Astrocyte (in vitro differentiated cells and primary cell): ENCODE measurements at regions not wholly inside any gene's neighbourhood (a gene's known extent, or its start where the extent isn't known, plus 50 kb on each side); places are given as distances from the start of the nearest gene placed in this dataset.
"Not testable (repeated sequence)": the region's sequence is repeated elsewhere in the genome, so short reads cannot be mapped to it uniquely, and the experiment has no call there.

Experiments used
- EZH2 ChIP-seq: IDR thresholded peaks from 2 replicates; pipeline ENCODE4 v1.6.1; 2012; ENCODE audit warnings: mild to moderate bottlenecking, low read length, inconsistent platforms; ENCODE audit not compliant: insufficient read depth
- TF ChIP-seq, protein P1 (sequence below): IDR thresholded peaks from 2 replicates; pipeline ENCODE4 v1.5.1; 2011; ENCODE audit warnings: low read depth, mild to moderate bottlenecking, inconsistent platforms, low read length, moderate library complexity; ENCODE audit not compliant: insufficient read depth

DNA sequence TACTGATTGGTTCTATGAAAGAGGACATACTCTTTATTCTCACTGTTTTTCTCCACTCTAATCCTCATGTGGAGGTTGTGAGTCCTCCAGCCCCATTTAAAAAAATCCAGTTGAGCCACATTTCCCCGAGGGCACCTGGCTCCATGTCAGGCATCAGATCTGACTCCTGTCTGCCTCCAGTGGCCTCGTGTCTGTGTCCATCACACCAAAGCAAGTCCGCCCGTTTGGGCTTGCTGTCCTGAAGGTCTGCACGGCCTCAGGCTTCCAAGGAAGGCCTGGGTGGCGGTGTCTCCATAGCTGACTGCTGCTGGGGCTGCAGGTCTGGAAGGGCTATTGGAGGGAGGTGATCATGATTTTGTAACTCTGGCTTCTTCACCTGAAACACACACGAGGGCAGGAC, 233.4 kb upstream of the PLGLB2 start:
- TF ChIP-seq EZH2, result not testable (repeated sequence)
- TF ChIP-seq, protein P1, sequence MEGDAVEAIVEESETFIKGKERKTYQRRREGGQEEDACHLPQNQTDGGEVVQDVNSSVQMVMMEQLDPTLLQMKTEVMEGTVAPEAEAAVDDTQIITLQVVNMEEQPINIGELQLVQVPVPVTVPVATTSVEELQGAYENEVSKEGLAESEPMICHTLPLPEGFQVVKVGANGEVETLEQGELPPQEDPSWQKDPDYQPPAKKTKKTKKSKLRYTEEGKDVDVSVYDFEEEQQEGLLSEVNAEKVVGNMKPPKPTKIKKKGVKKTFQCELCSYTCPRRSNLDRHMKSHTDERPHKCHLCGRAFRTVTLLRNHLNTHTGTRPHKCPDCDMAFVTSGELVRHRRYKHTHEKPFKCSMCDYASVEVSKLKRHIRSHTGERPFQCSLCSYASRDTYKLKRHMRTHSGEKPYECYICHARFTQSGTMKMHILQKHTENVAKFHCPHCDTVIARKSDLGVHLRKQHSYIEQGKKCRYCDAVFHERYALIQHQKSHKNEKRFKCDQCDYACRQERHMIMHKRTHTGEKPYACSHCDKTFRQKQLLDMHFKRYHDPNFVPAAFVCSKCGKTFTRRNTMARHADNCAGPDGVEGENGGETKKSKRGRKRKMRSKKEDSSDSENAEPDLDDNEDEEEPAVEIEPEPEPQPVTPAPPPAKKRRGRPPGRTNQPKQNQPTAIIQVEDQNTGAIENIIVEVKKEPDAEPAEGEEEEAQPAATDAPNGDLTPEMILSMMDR, result not testable (repeated sequence)
